SK-N-MC (cell line): ENCODE measurements at regions not wholly inside any gene's neighbourhood (a gene's known extent, or its start where the extent isn't known, plus 50 kb on each side); places are given as distances from the start of the nearest gene placed in this dataset.

ENCODE experiments used
- DNase-seq: peaks from one replicate; pipeline ENCODE4 v3.0.0-alpha.2; 2011; ENCODE audit warnings: low read depth, low spot score
- H3K27ac ChIP-seq: fragments of 200-600 bp; sonication (generic); 2 replicates; pipeline ENCODE4 v1.5.1; 2016; ENCODE audit warnings: mixed run types
- H3K36me3 ChIP-seq: fragments of 200-600 bp; sonication (generic); 2 replicates; pipeline ENCODE4 v1.6.1; 2017; ENCODE audit warnings: antibody characterized with exemption, low read length, mixed read lengths; ENCODE audit not compliant: insufficient read depth
- H3K4me3 ChIP-seq: fragments of 200-600 bp; sonication (generic); 2 replicates; pipeline ENCODE4 v1.5.1; 2016
- H3K9ac ChIP-seq: fragments of 200-600 bp; sonication (generic); 2 replicates; pipeline ENCODE4 v1.8.0; 2017; ENCODE audit warnings: mixed run types, mixed read lengths; ENCODE audit not compliant: insufficient read length
- H3K9me3 ChIP-seq: fragments of 200-600 bp; sonication (generic); 2 replicates; pipeline ENCODE4 v1.6.1; 2017; ENCODE audit warnings: low read depth, mild to moderate bottlenecking, antibody characterized with exemption, low read length, moderate library complexity, mixed read lengths
- EZH2 ChIP-seq: fragments of 200-600 bp; sonication (generic); IDR thresholded peaks from one replicate; pipeline ENCODE4 v1.6.1; 2017; ENCODE audit warnings: antibody characterized with exemption
- FOXP2 ChIP-seq: optimal IDR thresholded peaks from 2 replicates; pipeline ENCODE3; 2011; ENCODE audit warnings: mild to moderate bottlenecking, moderate library complexity; ENCODE audit not compliant: insufficient read depth; ENCODE audit errors: extremely low read length, control extremely low read depth
- POLR2AphosphoS5 ChIP-seq: IDR thresholded peaks from 2 replicates; pipeline ENCODE4 v1.6.1; 2012; ENCODE audit warnings: mild to moderate bottlenecking, low read depth, low read length, borderline replicate concordance

GRCh38 chr5:29879401-29879800, 1314.1 kb upstream of the CDH6 start:
- no peak overlapping the region for H3K4me3 ChIP-seq
- no peak overlapping the region for H3K9ac ChIP-seq
- no peaks in the 10 kb centered on the region for H3K36me3 ChIP-seq
- no peak overlapping the region for H3K27ac ChIP-seq
- DNase-seq: no peak
- H3K9me3 ChIP-seq: no peaks in the 10 kb centered on the region
- no peak for TF ChIP-seq POLR2AphosphoS5
- TF ChIP-seq EZH2: no peak
- no peak for TF ChIP-seq FOXP2

- Histone ChIP-seq H3K27ac (no peak overlapping the region), H3K9me3 (no peaks in the 10 kb centered on the region), H3K36me3 (no peaks in the 10 kb centered on the region), H3K4me3 (no peak overlapping the region), H3K9ac (no peak overlapping the region)
- DNase-seq: no peak
- TF ChIP-seq POLR2AphosphoS5 (no peak), FOXP2 (no peak), EZH2 (no peak)
Measured at GRCh38 chr5:29878599-29878998, 1314.9 kb upstream of the CDH6 start.

GRCh38 chr5:29867155-29867554, 1326.3 kb upstream of the CDH6 start:
- Histone ChIP-seq H3K27ac (no peak overlapping the region), H3K36me3 (no peaks in the 10 kb centered on the region)
- DNase-seq: no peak

GRCh38 chr5:29853711-29854220, 1339.7 kb upstream of the CDH6 start:
- TF ChIP-seq FOXP2: no peak
- no peak for TF ChIP-seq EZH2
- TF ChIP-seq POLR2AphosphoS5: no peak
- Histone ChIP-seq H3K36me3 (no peaks in the 10 kb centered on the region), H3K9ac (no peak overlapping the region), H3K27ac (no peak overlapping the region), H3K9me3 (no peaks in the 10 kb centered on the region), H3K4me3 (no peak overlapping the region)
- DNase-seq: no peak

More at GRCh38 chr5:29867155-29867554, 1326.3 kb upstream of the CDH6 start:
- no peaks in the 10 kb centered on the region for H3K9me3 ChIP-seq
- H3K9ac ChIP-seq: no peak overlapping the region
- TF ChIP-seq EZH2 (no peak), POLR2AphosphoS5 (no peak), FOXP2 (no peak)
- H3K4me3 ChIP-seq: no peak overlapping the region

GRCh38 chr5:29852329-29852728, 1341.2 kb upstream of the CDH6 start:
- Histone ChIP-seq H3K36me3 (no peaks in the 10 kb centered on the region), H3K9ac (no peak overlapping the region), H3K27ac (no peak overlapping the region), H3K4me3 (no peak overlapping the region), H3K9me3 (no peaks in the 10 kb centered on the region)
- TF ChIP-seq POLR2AphosphoS5: no peak
- TF ChIP-seq EZH2: no peak
- TF ChIP-seq FOXP2: no peak
- DNase-seq: no peak

GRCh38 chr5:29845206-29845605, 1348.3 kb upstream of the CDH6 start:
- DNase-seq: no peak
- H3K36me3 ChIP-seq: no peaks in the 10 kb centered on the region
- no peaks in the 10 kb centered on the region for H3K9me3 ChIP-seq
- no peak overlapping the region for H3K9ac ChIP-seq
- no peak overlapping the region for H3K27ac ChIP-seq
- TF ChIP-seq FOXP2: no peak
- no peak for TF ChIP-seq EZH2
- TF ChIP-seq POLR2AphosphoS5: no peak
- no peak overlapping the region for H3K4me3 ChIP-seq

- Histone ChIP-seq H3K27ac (no peak overlapping the region), H3K4me3 (no peak overlapping the region), H3K9ac (no peak overlapping the region), H3K9me3 (no peaks in the 10 kb centered on the region), H3K36me3 (no peaks in the 10 kb centered on the region)
- DNase-seq: no peak
- TF ChIP-seq FOXP2 (no peak), EZH2 (no peak), POLR2AphosphoS5 (no peak)
Measured at GRCh38 chr5:29833394-29833793, 1360.1 kb upstream of the CDH6 start.

- Histone ChIP-seq H3K27ac (peak overlapping the region; percentile 43; the same call in 1 of the 2 replicates), H3K4me3 (peak overlapping the region; percentile 49), H3K9ac (no peak overlapping the region), H3K9me3 (no peaks in the 10 kb centered on the region; the same call in 1 of the 2 replicates), H3K36me3 (no peaks in the 10 kb centered on the region)
- TF ChIP-seq EZH2: no peak
- no peak for TF ChIP-seq FOXP2
- no peak; the same call in 1 of the 2 replicates for TF ChIP-seq POLR2AphosphoS5
- DNase-seq: no peak
Measured at GRCh38 chr5:29822521-29822920, 1371.0 kb upstream of the CDH6 start.
